Mucosa of descending colon (tissue), 3 donors: ENCODE measurements at regions not wholly inside any gene's neighbourhood (a gene's known extent, or its start where the extent isn't known, plus 50 kb on each side); places are given as distances from the start of the nearest gene placed in this dataset.

Source experiments
- ATAC-seq: fragments of 200-7000 bp; cut with Tn5 transposase; one replicate; pipeline ENCODE4 v1.9.1; 2020; ENCODE audit warnings: mild to moderate bottlenecking, moderate library complexity
- DNase-seq, 3 donors: peaks; one replicate each; pipeline ENCODE4 v3.0.0-alpha.2; 2020
- H3K36me3 ChIP-seq: fragments of 200-600 bp; one replicate; pipeline ENCODE4 v1.8.0; 2021; ENCODE audit warnings: low read depth, mild to moderate bottlenecking
- H3K4me1 ChIP-seq: fragments of 200-600 bp; one replicate; pipeline ENCODE4 v1.8.0; 2021; ENCODE audit warnings: low read depth, mild to moderate bottlenecking
- H3K4me3 ChIP-seq: fragments of 200-600 bp; one replicate; pipeline ENCODE4 v1.8.0; 2021; ENCODE audit warnings: mild to moderate bottlenecking
- H3K9me3 ChIP-seq: fragments of 200-600 bp; one replicate; pipeline ENCODE4 v1.8.0; 2021; ENCODE audit warnings: mild to moderate bottlenecking
- intact Hi-C, 2 donors: fragments of 100-400 bp; cut with DNase I in 1 of 2; cut with micrococcal nuclease in 1 of 2; formaldehyde crosslinking; loops; one replicate each; pipeline versions ENCODE4 v1.11.0 to v1.11.1; 2022; cut with DNase I, micrococcal nuclease
- TF ChIP-seq, protein P1 (sequence below): fragments of 200-600 bp; IDR thresholded peaks from one replicate; pipeline ENCODE4 v1.8.0; 2022; ENCODE audit warnings: antibody characterized with exemption, mild to moderate bottlenecking
- donor health status: DM: no; HTN: no; CAD: no; lungs with moderate emphysema.
- donor health status: DM: no; HTN: no; CAD: no.
- donor health status: DM: no; HTN: yes; CAD: no.

DNA sequence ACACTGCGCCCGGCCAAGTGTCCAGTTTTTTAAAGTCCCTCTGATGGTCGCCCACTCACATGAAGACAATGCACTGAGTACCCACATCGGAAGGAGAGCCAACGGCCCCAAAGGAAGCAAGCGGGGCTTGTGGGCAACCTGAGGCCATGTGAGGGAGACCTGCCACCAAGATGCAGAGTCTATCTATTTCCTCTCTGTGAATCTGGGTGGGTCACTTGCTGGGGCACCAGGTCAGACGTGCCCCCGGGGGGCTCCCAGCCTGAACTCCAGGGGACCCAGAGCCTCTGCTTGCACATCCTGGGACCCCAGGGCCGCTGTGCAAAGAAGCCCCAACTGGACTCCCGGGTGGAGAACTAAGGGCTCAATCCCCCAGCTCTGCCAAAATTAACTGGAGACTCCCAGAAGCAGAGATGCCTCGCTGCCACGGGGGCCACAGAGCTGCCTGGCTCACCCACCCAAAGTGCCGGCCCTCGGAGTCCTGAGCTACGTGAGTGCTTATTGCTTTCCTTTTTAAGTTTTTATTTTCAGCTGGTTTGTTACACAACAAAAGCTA is 106.4 kb downstream of the BRD1 start:
- DNase-seq = no peak
- intact Hi-C loops = no loop called here
- no peaks in the 10 kb centered on the region for H3K36me3 ChIP-seq
- TF ChIP-seq, protein P1, sequence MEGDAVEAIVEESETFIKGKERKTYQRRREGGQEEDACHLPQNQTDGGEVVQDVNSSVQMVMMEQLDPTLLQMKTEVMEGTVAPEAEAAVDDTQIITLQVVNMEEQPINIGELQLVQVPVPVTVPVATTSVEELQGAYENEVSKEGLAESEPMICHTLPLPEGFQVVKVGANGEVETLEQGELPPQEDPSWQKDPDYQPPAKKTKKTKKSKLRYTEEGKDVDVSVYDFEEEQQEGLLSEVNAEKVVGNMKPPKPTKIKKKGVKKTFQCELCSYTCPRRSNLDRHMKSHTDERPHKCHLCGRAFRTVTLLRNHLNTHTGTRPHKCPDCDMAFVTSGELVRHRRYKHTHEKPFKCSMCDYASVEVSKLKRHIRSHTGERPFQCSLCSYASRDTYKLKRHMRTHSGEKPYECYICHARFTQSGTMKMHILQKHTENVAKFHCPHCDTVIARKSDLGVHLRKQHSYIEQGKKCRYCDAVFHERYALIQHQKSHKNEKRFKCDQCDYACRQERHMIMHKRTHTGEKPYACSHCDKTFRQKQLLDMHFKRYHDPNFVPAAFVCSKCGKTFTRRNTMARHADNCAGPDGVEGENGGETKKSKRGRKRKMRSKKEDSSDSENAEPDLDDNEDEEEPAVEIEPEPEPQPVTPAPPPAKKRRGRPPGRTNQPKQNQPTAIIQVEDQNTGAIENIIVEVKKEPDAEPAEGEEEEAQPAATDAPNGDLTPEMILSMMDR = no peak
- H3K9me3 ChIP-seq = no peaks in the 10 kb centered on the region
- no peak for ATAC-seq
- H3K4me1 ChIP-seq = no peaks in the 10 kb centered on the region
- H3K4me3 ChIP-seq = no peak overlapping the region

DNA sequence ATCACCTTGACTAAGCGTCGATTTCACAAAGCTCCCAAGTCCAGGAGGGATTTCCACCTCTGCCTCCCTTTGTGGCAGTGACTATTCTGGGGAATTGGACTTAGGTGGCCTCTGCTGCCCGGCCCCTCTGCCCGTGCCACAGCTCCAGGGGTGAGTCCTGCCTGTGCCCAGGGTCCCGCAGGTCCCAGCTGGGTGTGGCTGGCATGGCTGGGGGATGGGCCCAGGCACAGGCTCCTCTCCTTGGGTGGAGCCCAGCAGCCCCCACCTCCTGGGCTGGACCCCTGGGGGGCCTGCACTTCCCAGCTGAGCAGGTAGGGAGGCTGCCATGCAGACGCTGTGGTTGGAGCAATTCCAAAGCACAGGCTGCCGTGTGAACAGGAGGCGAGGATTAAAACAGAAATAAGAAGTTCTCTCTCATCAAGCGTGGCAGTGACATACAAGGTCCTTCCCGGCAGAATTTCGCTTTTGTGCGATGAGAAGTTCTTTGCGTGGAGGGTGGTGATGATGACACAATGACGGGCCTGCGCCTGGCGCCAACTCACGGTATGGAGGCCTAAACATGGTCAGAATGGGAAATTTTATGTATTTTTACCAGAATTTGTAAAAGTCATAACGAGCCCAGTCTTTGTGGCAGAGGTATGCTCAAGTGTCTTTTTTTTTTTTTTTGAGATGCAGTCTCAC is 107.3 kb downstream of the BRD1 start:
- TF ChIP-seq, protein P1 = no peak
- H3K36me3 ChIP-seq = no peaks in the 10 kb centered on the region
- H3K9me3 ChIP-seq = no peaks in the 10 kb centered on the region
- intact Hi-C loops = no loop called here
- H3K4me3 ChIP-seq = no peak overlapping the region
- H3K4me1 ChIP-seq = no peaks in the 10 kb centered on the region
- DNase-seq = no peak
- no peak for ATAC-seq

DNA sequence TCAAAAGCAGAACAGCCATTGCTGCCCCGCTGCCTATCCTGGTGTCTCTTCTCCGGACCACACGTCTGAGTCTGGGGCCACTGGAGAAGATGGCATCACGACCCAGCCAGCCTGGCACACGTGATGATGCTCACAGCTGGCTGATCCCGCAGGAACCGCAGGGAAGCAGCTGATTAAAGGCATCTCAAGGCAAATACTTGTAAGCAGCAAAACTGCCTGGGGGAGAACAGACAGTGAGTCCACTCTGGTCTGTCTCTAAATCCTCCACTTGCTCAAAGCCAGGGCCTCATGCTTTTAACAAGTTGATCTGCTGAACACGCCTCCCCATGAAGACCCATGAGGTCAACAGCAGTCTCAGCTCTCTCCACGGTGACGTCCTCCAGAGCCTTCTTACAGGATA is 108.6 kb downstream of the BRD1 start:
- Histone ChIP-seq H3K4me3 (no peak overlapping the region), H3K9me3 (no peaks in the 10 kb centered on the region), H3K36me3 (no peaks in the 10 kb centered on the region), H3K4me1 (no peaks in the 10 kb centered on the region)
- ATAC-seq (no peak), DNase-seq (no peak)
- intact Hi-C loops = no loop called here
- TF ChIP-seq, protein P1 = no peak

DNA sequence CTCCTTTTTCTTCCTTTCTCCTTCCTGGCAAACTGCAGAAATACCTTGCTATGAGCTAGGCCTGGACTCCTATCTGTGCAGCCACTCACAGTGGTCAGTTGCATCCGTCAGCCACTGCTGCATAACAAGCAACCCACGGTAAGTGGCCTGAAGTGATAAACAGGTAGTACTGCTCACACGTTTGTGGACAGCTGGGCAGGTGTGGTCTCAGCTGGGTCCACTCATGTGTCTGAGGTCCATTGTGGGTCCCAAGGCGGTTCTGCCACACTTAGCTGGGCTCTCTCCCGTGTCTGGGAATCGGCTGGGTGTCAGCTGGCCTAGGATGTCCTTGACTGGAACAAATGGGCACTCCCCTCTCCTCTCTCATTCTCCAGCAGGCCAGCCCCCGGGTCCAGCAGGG is 109.3 kb downstream of the BRD1 start:
- no peak for ATAC-seq
- no peaks in the 10 kb centered on the region for H3K36me3 ChIP-seq
- no peak for DNase-seq
- TF ChIP-seq, protein P1 = no peak
- no peaks in the 10 kb centered on the region for H3K4me1 ChIP-seq
- H3K4me3 ChIP-seq = no peak overlapping the region
- H3K9me3 ChIP-seq = no peaks in the 10 kb centered on the region
- intact Hi-C loops = no loop called here

DNA sequence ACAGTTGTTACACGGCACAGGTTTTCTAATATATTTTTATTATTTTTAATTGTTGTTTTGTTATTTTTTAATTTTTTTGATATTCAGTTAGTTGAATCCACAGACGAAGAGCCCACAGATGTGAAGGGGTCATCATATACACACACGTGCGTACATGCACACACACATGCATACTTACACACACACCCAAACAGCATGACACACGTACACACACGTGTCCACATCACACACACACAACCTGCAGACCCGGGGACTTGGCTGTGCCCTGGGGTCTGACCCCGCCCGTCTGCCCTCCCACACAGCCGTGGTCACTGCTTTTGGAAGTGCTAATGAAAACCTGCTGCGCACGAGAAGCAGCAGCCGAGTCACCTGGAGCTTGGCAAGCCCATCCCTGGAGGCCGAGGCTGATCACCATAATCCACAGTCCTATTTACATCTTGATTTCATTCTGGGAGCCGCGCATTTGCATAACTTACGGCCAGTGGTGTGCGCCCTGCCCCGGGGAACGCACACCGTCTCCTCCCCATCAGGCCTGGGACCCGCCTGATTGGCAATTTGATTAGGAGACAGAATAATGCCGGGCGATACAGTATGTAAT is 110.3 kb downstream of the BRD1 start:
- H3K4me1 ChIP-seq = no peaks in the 10 kb centered on the region
- H3K36me3 ChIP-seq = no peaks in the 10 kb centered on the region
- ATAC-seq (no peak), DNase-seq (no peak)
- H3K4me3 ChIP-seq = no peak overlapping the region
- TF ChIP-seq, protein P1 = no peak
- intact Hi-C loops = no loop called here
- no peaks in the 10 kb centered on the region for H3K9me3 ChIP-seq
